Panc1 (cell line): ENCODE measurements at regions not wholly inside any gene's neighbourhood (a gene's known extent, or its start where the extent isn't known, plus 50 kb on each side); places are given as distances from the start of the nearest gene placed in this dataset.

Experiments
- ATAC-seq: fragments of 200-7000 bp; cut with Tn5 transposase; 2 replicates; pipeline ENCODE4 v1.9.1; 2020; ENCODE audit warnings: mild to moderate bottlenecking, moderate library complexity
- BruUV-seq: library from RNA; stranded (reverse); fragments of 400-500 nt; replicated peaks from 2 replicates; lab custom pipeline; 2021; lab: Mats Ljungman, UMichigan
- CTCF ChIA-PET: fragments of 300-600 bp; sonication (Branson Sonifier 250); formaldehyde crosslinking; loops from one replicate; lab custom pipeline; 2022; ENCODE audit warnings: antibody characterized with exemption; lab: Charles Lee
- POLR2A ChIA-PET: fragments of 300-600 bp; sonication (Branson Sonifier 250); formaldehyde crosslinking; loops from one replicate; lab custom pipeline; 2022; ENCODE audit warnings: antibody characterized with exemption; lab: Charles Lee
- DNase-seq: peaks from one replicate; pipeline ENCODE4 v3.0.0-alpha.2; 2010; ENCODE audit warnings: low read depth, low spot score
- H3K27ac ChIP-seq: 2 replicates; pipeline ENCODE4 v1.5.1; 2011; ENCODE audit warnings: mild to moderate bottlenecking, low read length, inconsistent platforms
- H3K27me3 ChIP-seq: fragments of 200-500 bp; sonication (Bioruptor generic); 2 replicates; pipeline ENCODE4 v1.6.0; 2014; ENCODE audit warnings: low read length, inconsistent platforms; ENCODE audit not compliant: control insufficient read depth, insufficient read depth
- H3K36me3 ChIP-seq: fragments of 200-500 bp; sonication (Bioruptor generic); 2 replicates; pipeline ENCODE4 v1.5.1; 2014; ENCODE audit warnings: inconsistent platforms, mild to moderate bottlenecking, low read length, moderate library complexity; ENCODE audit not compliant: control insufficient read depth, insufficient read depth
- H3K4me1 ChIP-seq: 2 replicates; pipeline ENCODE4 v1.5.1; 2011; ENCODE audit warnings: inconsistent platforms, mild to moderate bottlenecking, low read length, moderate library complexity; ENCODE audit not compliant: control insufficient read depth, insufficient read depth
- H3K4me3 ChIP-seq, 2 experiments: 2 replicates each; pipeline ENCODE4 v1.5.1; 2011 to 2012; ENCODE audit warnings: low read depth in 2 of 2, low read length in 2 of 2, mild to moderate bottlenecking in 2 of 2, inconsistent platforms in 1 of 2, moderate library complexity in 1 of 2
- H3K9me3 ChIP-seq: fragments of 200-500 bp; sonication (Bioruptor generic); 2 replicates; pipeline ENCODE4 v1.5.1; 2014; ENCODE audit warnings: low read depth, mild to moderate bottlenecking, inconsistent platforms, low read length, moderate library complexity; ENCODE audit not compliant: control insufficient read depth, insufficient read depth
- CTCF ChIP-seq: fragments of 450-650 bp; IDR thresholded peaks from 2 replicates; pipeline ENCODE4 v1.5.1; 2017; ENCODE audit warnings: mild to moderate bottlenecking
- POLR2AphosphoS5 ChIP-seq: IDR thresholded peaks from 2 replicates; pipeline ENCODE4 v1.6.1; 2012; ENCODE audit warnings: mild to moderate bottlenecking, low read depth, low read length, moderate library complexity
- SIN3A ChIP-seq: IDR thresholded peaks from 2 replicates; pipeline ENCODE4 v1.6.1; 2012; ENCODE audit warnings: low read depth, mild to moderate bottlenecking, low read length, moderate library complexity, borderline replicate concordance; ENCODE audit not compliant: insufficient read depth
- TCF7L2 ChIP-seq: IDR thresholded peaks from 2 replicates; pipeline ENCODE4 v1.6.1; 2011; ENCODE audit warnings: mild to moderate bottlenecking, low read depth, low read length, inconsistent platforms
- in situ Hi-C: cut with HindIII; loops from 2 replicates; pipeline ENCODE4 v1.10.0; 2016; ENCODE audit warnings: low sequenced_read_pairs, low pct_unique_long_range_greater_than_20kb
- intact Hi-C: fragments of 100-400 bp; cut with micrococcal nuclease; formaldehyde crosslinking; loops from one replicate; pipeline ENCODE4 v1.10.0; 2022; ENCODE audit not compliant: unreplicated experiment
- TF ChIP-seq, protein P1 (sequence below), 2 experiments: IDR thresholded peaks; 2 replicates each; pipeline ENCODE4 v1.6.1; 2011 to 2012; ENCODE audit warnings: low read depth in 2 of 2, control low read depth in 1 of 2, low read length in 1 of 2, mild to moderate bottlenecking in 1 of 2, moderate library complexity in 1 of 2; ENCODE audit not compliant: insufficient read depth in 1 of 2

- no TSS peak for BruUV-seq
- intact Hi-C loops (no loop called here), in situ Hi-C loops (no loop called here)
- H3K9me3 ChIP-seq = no peaks in the 10 kb centered on the region
- no peaks in the 10 kb centered on the region for H3K27me3 ChIP-seq
- H3K4me3 ChIP-seq = no peak overlapping the region
- CTCF ChIA-PET = no interaction called here
- POLR2A ChIA-PET = no interaction called here
- H3K27ac ChIP-seq = no peak overlapping the region
- no peaks in the 10 kb centered on the region for H3K36me3 ChIP-seq
- no peaks in the 10 kb centered on the region for H3K4me1 ChIP-seq
- no peak for ATAC-seq
- no peak for DNase-seq
- TF ChIP-seq TCF7L2 (no peak), POLR2AphosphoS5 (no peak), CTCF (no peak)
These were observed 52.4 kb upstream of the NXT1 start for GRCh38 chr20:23298155-23298554.

GRCh38 chr20:23296841-23297701 is 53.5 kb upstream of the NXT1 start:
- intact Hi-C loops = no loop called here
- no peaks in the 10 kb centered on the region for H3K4me1 ChIP-seq
- H3K4me3 ChIP-seq = no peak overlapping the region
- in situ Hi-C loops = no loop called here
- BruUV-seq = no TSS peak
- ChIA-PET CTCF (no interaction called here), POLR2A (no interaction called here)
- H3K27me3 ChIP-seq = no peaks in the 10 kb centered on the region
- no peaks in the 10 kb centered on the region for H3K9me3 ChIP-seq
- no peak for DNase-seq
- H3K36me3 ChIP-seq = no peaks in the 10 kb centered on the region
- no peak overlapping the region for H3K27ac ChIP-seq
- ATAC-seq = no peak
- no peak for TF ChIP-seq POLR2AphosphoS5
- TF ChIP-seq, protein P1, sequence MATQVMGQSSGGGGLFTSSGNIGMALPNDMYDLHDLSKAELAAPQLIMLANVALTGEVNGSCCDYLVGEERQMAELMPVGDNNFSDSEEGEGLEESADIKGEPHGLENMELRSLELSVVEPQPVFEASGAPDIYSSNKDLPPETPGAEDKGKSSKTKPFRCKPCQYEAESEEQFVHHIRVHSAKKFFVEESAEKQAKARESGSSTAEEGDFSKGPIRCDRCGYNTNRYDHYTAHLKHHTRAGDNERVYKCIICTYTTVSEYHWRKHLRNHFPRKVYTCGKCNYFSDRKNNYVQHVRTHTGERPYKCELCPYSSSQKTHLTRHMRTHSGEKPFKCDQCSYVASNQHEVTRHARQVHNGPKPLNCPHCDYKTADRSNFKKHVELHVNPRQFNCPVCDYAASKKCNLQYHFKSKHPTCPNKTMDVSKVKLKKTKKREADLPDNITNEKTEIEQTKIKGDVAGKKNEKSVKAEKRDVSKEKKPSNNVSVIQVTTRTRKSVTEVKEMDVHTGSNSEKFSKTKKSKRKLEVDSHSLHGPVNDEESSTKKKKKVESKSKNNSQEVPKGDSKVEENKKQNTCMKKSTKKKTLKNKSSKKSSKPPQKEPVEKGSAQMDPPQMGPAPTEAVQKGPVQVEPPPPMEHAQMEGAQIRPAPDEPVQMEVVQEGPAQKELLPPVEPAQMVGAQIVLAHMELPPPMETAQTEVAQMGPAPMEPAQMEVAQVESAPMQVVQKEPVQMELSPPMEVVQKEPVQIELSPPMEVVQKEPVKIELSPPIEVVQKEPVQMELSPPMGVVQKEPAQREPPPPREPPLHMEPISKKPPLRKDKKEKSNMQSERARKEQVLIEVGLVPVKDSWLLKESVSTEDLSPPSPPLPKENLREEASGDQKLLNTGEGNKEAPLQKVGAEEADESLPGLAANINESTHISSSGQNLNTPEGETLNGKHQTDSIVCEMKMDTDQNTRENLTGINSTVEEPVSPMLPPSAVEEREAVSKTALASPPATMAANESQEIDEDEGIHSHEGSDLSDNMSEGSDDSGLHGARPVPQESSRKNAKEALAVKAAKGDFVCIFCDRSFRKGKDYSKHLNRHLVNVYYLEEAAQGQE (IDR thresholded peaks at IDR 0.05; ENCODE audit: insufficient read depth in 1 of 2, low read depth in 2 of 2, low read length in 1 of 2) = no peak
- no peak for TF ChIP-seq SIN3A
- TF ChIP-seq CTCF = no peak
- no peak for TF ChIP-seq TCF7L2
